Lung (tissue), 11 donors: ENCODE measurements at regions not wholly inside any gene's neighbourhood (a gene's known extent, or its start where the extent isn't known, plus 50 kb on each side); places are given as distances from the start of the nearest gene placed in this dataset.

ENCODE experiments used
- ATAC-seq: fragments of 200-7000 bp; cut with Tn5 transposase; one replicate; pipeline ENCODE4 v1.9.1; 2020; ENCODE audit warnings: moderate number of reproducible peaks; ENCODE audit not compliant: insufficient read depth, low FRiP score
- DNase-seq, 3 donors: peaks; one replicate each; pipeline ENCODE4 v3.0.0-alpha.2; 2013 to 2017
- H3K27ac ChIP-seq, 2 donors: one replicate each; pipeline ENCODE4 v1.5.1; 2013; ENCODE audit warnings: mild to moderate bottlenecking in 2 of 2, moderate library complexity in 2 of 2, control low read depth in 1 of 2, inconsistent platforms in 1 of 2, low read depth in 1 of 2, low read length in 1 of 2
- H3K27me3 ChIP-seq, 3 donors: one replicate each; pipeline ENCODE4 v1.5.1; 2013; ENCODE audit warnings: low read length in 2 of 3; ENCODE audit not compliant: control insufficient read depth in 3 of 3, insufficient read depth in 3 of 3
- H3K36me3 ChIP-seq, 4 donors: one replicate each; pipeline ENCODE4 v1.5.1; 2013; ENCODE audit warnings: low read length in 4 of 4, mild to moderate bottlenecking in 1 of 4, moderate library complexity in 1 of 4; ENCODE audit not compliant: control insufficient read depth in 4 of 4, insufficient read depth in 4 of 4
- H3K4me1 ChIP-seq, 5 donors: one replicate each; pipeline ENCODE4 v1.5.1; 2013; ENCODE audit warnings: low read length in 5 of 5, mild to moderate bottlenecking in 2 of 5, moderate library complexity in 1 of 5; ENCODE audit not compliant: control insufficient read depth in 5 of 5, insufficient read depth in 5 of 5
- H3K4me3 ChIP-seq: one replicate; pipeline ENCODE4 v1.5.1; 2013; ENCODE audit warnings: mild to moderate bottlenecking, control low read depth, moderate library complexity
- H3K9ac ChIP-seq, 2 donors: one replicate each; pipeline ENCODE4 v1.5.1; 2013; ENCODE audit warnings: low read length in 2 of 2, control low read depth in 1 of 2; ENCODE audit not compliant: insufficient read depth in 1 of 2
- H3K9me3 ChIP-seq, 4 donors: one replicate each; pipeline ENCODE4 v1.5.1; 2013; ENCODE audit warnings: low read length in 3 of 4, mild to moderate bottlenecking in 1 of 4, moderate library complexity in 1 of 4; ENCODE audit not compliant: control insufficient read depth in 4 of 4, insufficient read depth in 3 of 4
- WGBS, 2 donors: extraction: QIAGEN DNeasy Blood & Tissue Kit; methylation state at CpG; one replicate each; pipeline ENCODE4 v1.1.7; 2013; 5-methylcytosine and 5-hydroxymethylcytosine counted together
- TF ChIP-seq, protein P1 (sequence below): IDR thresholded peaks from 2 replicates; pipeline ENCODE4 v1.5.1; 2012; ENCODE audit warnings: mild to moderate bottlenecking; ENCODE audit errors: control extremely low read depth, extremely low read depth
- donor health status: control.
- donor health status: control.
- donor health status: Bipolar disorder and iron deficiency.
- donor health status: healthy.
- donor health status: DM: yes; HTN: yes; CAD: no.

GRCh38 chr3:160057331-160057730 lies 68.7 kb downstream of the IL12A start:
- DNase-seq (no peak), ATAC-seq (no peak)
- WGBS, 2 donors = 58 to 70% methylated on average over 2 of the region's 2 CpGs
- H3K27ac ChIP-seq = no peak overlapping the region
- H3K36me3 ChIP-seq = no peaks in the 10 kb centered on the region
- H3K4me1 ChIP-seq = no peaks in the 10 kb centered on the region
- H3K9ac ChIP-seq = no peak overlapping the region
- no peaks in the 10 kb centered on the region for H3K27me3 ChIP-seq
- TF ChIP-seq, protein P1, sequence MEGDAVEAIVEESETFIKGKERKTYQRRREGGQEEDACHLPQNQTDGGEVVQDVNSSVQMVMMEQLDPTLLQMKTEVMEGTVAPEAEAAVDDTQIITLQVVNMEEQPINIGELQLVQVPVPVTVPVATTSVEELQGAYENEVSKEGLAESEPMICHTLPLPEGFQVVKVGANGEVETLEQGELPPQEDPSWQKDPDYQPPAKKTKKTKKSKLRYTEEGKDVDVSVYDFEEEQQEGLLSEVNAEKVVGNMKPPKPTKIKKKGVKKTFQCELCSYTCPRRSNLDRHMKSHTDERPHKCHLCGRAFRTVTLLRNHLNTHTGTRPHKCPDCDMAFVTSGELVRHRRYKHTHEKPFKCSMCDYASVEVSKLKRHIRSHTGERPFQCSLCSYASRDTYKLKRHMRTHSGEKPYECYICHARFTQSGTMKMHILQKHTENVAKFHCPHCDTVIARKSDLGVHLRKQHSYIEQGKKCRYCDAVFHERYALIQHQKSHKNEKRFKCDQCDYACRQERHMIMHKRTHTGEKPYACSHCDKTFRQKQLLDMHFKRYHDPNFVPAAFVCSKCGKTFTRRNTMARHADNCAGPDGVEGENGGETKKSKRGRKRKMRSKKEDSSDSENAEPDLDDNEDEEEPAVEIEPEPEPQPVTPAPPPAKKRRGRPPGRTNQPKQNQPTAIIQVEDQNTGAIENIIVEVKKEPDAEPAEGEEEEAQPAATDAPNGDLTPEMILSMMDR = no peak
- peaks cover 0 to 2% (median 0%) of the 10 kb centered on the region in 4 donors for H3K9me3 ChIP-seq
- no peak overlapping the region for H3K4me3 ChIP-seq

DNA sequence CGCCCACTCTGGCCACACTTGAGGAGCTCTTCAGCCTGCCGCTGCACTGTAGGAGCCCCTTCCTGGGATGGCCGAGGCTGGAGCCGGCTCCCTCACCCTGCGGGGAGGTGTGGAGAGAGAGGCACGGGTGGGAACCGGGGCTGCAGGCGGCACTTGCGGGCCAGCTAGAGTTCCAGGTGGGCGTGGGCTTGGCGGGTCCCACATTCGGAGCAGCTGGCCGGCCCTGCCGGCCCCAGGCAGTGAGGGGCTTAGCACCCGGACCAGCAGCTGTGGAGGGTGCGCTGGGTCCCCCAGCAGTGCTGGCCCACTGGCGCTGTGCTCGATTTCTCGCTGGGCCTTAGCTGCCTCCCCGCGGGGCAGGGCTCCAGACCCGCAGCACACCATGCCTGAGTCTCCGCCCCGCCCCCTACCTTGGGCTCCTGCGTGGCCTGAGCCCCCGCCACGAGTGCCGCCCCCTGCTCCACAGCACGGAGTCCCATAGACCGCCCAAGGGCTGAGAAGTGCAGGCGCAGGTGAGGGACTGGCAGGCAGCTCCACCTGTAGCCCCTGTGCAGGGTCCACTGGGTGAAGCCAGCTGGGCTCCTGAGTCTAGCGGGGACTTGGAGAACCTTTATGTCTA lies 71.9 kb downstream of the IL12A start:
- Histone ChIP-seq H3K4me3 (no peak overlapping the region), H3K27ac (no peak overlapping the region), H3K9ac (no peak overlapping the region), H3K4me1 (no peaks in the 10 kb centered on the region), H3K27me3 (no peaks in the 10 kb centered on the region), H3K9me3 (peaks cover 0 to 2% (median under 1%) of the 10 kb centered on the region in 4 donors), H3K36me3 (no peaks in the 10 kb centered on the region)
- DNase-seq = no peak
- TF ChIP-seq, protein P1 = no peak
- no peak for ATAC-seq
- 93 to 96% methylated on average over 29 to 32 of the region's 32 CpGs for WGBS, 2 donors

DNA sequence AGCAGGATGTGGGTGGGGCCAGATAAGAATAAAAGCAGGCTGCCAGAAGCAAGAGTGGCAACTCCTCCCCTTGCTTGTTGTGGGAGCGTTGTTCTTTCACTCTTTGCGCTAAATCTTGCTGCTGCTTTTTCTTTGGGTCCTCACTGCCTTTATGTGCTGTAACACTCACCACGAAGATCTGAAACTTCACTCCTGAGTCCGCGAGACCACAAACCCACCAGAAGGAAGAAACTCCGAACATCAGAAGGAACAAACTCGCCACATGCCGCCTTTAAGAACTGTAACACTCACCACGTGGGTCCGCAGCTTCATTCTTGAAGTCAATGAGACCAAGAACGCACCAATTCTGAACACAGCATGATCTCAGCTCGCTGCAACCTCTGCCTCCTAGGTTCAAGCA lies 72.9 kb downstream of the IL12A start:
- no peak for ATAC-seq
- Histone ChIP-seq H3K36me3 (no peaks in the 10 kb centered on the region), H3K4me1 (no peaks in the 10 kb centered on the region), H3K4me3 (no peak overlapping the region), H3K9me3 (peaks cover 0 to 2% (median under 1%) of the 10 kb centered on the region in 4 donors), H3K9ac (no peak overlapping the region), H3K27me3 (no peaks in the 10 kb centered on the region), H3K27ac (no peak overlapping the region)
- WGBS, 2 donors = 62 to 79% methylated on average over 12 of the region's 12 CpGs
- TF ChIP-seq, protein P1 = no peak
- DNase-seq = no peak

- no peak overlapping the region for H3K9ac ChIP-seq
- H3K9me3 ChIP-seq = peaks cover 0 to 2% (median under 1%) of the 10 kb centered on the region in 4 donors
- 43 to 75% methylated on average over 4 of the region's 4 CpGs for WGBS, 2 donors
- H3K4me3 ChIP-seq = no peak overlapping the region
- TF ChIP-seq, protein P1 = no peak
- no peak overlapping the region for H3K27ac ChIP-seq
- no peaks in the 10 kb centered on the region for H3K4me1 ChIP-seq
- DNase-seq (no peak), ATAC-seq (no peak)
- H3K36me3 ChIP-seq = no peaks in the 10 kb centered on the region
- no peaks in the 10 kb centered on the region for H3K27me3 ChIP-seq
These were observed 76.6 kb downstream of the IL12A start for GRCh38 chr3:160065282-160065681.
